DMS53 (cell line): ENCODE measurements at regions not wholly inside any gene's neighbourhood (a gene's known extent, or its start where the extent isn't known, plus 50 kb on each side); places are given as distances from the start of the nearest gene placed in this dataset.

Source experiments
- DNase-seq: peaks from one replicate; lab custom pipeline; 2025; lab: John Stamatoyannopoulos, UW

GRCh38 chr1:79230751-79231150, 224.2 kb upstream of the ADGRL4 start:
- peak; percentile 65 for DNase-seq

- no peak for DNase-seq
These were observed 220.4 kb upstream of the ADGRL4 start for GRCh38 chr1:79226963-79227362.

GRCh38 chr1:79224537-79224936, 218.0 kb upstream of the ADGRL4 start:
- no peak for DNase-seq

- DNase-seq = no peak
These were observed 214.0 kb upstream of the ADGRL4 start for GRCh38 chr1:79220509-79220908.

- no peak for DNase-seq
These were observed 208.8 kb upstream of the ADGRL4 start for GRCh38 chr1:79215311-79215710.

- no peak for DNase-seq
These were observed 201.3 kb upstream of the ADGRL4 start for GRCh38 chr1:79207786-79208185.

GRCh38 chr1:79207331-79207730, 200.8 kb upstream of the ADGRL4 start:
- DNase-seq = no peak

- peak; percentile 20 for DNase-seq
These were observed 198.4 kb upstream of the ADGRL4 start for GRCh38 chr1:79204779-79205479.

GRCh38 chr1:79198832-79199231, 192.3 kb upstream of the ADGRL4 start:
- DNase-seq = peak; percentile 13

- DNase-seq = peak; percentile 72
These were observed 190.9 kb upstream of the ADGRL4 start for GRCh38 chr1:79197421-79197820.

GRCh38 chr1:79196211-79196610, 189.7 kb upstream of the ADGRL4 start:
- peak; percentile 8 for DNase-seq

GRCh38 chr1:79193211-79194079, 186.9 kb upstream of the ADGRL4 start:
- peak; percentile 86 for DNase-seq

GRCh38 chr1:79190074-79190473, 183.5 kb upstream of the ADGRL4 start:
- DNase-seq = peak; percentile 56

GRCh38 chr1:79188337-79188736, 181.8 kb upstream of the ADGRL4 start:
- DNase-seq = peak; percentile 82

GRCh38 chr1:79186260-79186659, 179.7 kb upstream of the ADGRL4 start:
- no peak for DNase-seq

- DNase-seq = no peak
These were observed 171.3 kb upstream of the ADGRL4 start for GRCh38 chr1:79177844-79178243.

GRCh38 chr1:79161077-79161476, 154.5 kb upstream of the ADGRL4 start:
- peak; percentile 10 for DNase-seq

- no peak for DNase-seq
These were observed 149.5 kb upstream of the ADGRL4 start for GRCh38 chr1:79155991-79156390.

GRCh38 chr1:79151006-79151796, 144.7 kb upstream of the ADGRL4 start:
- peak; percentile 21 for DNase-seq

- no peak for DNase-seq
These were observed 144.0 kb upstream of the ADGRL4 start for GRCh38 chr1:79150576-79150975.

- peak; percentile 66 for DNase-seq
These were observed 131.7 kb upstream of the ADGRL4 start for GRCh38 chr1:79138227-79138626.

- peak; percentile 21 for DNase-seq
These were observed 127.3 kb upstream of the ADGRL4 start for GRCh38 chr1:79133774-79134364.
